Hematopoietic multipotent progenitor cell (in vitro differentiated cells): ENCODE measurements at regions not wholly inside any gene's neighbourhood (a gene's known extent, or its start where the extent isn't known, plus 50 kb on each side); places are given as distances from the start of the nearest gene placed in this dataset.

ENCODE experiments used
- DNase-seq, 3 donors: peaks; one replicate each; pipeline ENCODE4 v3.0.0-alpha.2; 2011 to 2015; ENCODE audit warnings: low read depth in 2 of 3, low spot score in 2 of 3

DNA sequence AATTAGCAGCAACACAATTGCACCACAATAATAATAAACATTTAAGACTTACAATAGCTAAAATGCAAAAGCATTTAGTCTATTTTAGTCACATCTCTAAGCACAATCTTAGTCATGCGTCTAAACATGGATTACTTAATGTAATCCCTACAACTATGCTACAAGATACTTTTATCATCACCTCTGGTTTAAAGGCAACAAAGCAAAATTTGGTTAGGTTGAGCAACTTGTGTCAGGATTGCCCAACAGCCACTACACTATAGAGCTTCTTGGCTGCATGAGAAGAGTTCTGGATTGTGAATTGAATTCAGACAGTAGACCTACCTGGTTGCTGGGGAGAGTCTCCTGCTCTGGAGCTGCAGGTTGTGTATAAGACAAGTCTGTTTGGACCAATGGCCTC is 146.5 kb upstream of the PUDP start:
- DNase-seq = no peak

DNA sequence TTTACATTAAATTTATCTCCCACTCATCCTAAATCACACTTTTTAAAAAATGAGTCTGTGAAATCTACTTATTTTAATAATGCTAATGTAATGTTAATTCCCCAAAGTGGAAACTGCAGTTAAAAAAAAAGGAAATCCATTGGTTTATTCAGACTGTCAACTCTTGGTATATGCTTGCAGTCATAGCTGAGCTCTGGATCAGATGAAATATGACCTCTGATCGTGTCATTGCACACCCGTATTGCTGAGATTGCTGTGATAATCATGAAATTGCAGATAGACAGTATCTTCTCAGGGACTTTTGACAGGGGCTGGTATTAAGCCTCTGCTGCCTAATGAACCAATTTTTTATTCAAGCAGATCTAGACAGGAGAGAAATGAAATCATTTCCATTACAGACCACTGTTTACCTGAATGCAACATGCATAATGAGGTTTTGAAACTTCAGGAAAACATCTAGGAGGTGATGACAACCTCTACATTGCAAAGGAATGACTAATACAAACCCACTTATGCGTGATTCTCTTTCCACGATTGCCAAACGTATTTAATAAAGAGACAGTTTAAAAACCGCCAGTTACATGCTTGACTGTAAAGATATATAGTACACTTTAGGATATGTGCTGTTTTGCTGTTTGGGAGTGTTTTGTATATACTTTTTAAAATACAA is 138.3 kb upstream of the PUDP start:
- DNase-seq = no peak

DNA sequence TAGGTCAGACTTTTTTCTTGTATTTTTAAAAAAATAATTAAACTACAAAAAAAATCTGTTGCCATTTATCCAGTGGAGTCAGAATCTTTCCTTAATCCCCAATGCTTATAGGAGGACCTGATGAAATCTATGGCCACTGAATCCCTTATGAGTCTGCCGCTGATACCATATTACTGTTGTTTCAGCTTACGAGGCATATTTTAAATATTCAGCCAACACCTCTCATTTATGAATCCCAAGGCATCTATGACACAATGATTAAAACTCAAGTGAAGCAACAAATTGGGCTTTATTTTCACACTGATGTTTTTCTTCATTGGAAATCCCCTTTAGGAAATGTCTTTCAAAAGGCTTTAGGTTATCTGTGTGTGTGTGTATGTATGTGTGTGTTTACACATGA is 137.8 kb upstream of the PUDP start:
- no peak for DNase-seq

DNA sequence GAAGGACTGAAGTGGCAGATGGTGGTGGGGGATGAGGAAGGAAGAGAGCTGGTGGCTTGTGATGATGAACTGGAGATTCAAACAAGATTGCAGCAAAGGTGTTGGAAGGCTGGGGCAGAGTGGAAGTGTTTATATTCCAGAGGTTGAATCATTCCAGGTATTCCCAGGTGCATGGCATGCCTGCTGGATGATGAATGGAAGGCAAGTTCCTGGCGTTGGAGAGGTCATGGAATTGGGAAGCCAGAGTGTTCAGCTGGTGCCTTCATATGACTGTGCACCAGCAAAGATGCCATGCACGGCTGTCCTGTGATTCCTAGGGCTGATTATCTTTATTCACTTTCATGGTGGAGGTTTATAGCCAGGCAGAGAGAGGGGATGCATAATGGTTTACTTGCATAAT is 135.8 kb upstream of the PUDP start:
- DNase-seq = no peak

DNA sequence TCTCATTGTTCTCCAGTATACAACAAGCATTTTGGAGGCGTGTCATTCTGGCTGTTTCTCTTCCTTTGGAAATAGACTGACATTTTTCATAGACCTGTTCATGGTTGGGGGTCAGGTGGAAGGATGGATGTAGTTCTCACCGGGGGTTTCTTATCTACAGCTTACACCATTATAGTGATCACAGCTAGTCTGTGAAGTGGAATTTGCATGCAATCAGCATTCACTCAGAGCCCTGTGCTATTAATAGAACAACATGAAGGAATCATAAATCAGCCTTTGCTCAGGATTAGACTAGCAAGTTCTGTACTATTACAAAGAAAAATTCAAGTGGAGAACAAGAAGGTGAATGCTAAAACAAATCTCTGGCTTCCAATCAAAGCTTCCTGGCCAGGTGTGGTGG is 132.6 kb upstream of the PUDP start:
- DNase-seq = no peak

DNA sequence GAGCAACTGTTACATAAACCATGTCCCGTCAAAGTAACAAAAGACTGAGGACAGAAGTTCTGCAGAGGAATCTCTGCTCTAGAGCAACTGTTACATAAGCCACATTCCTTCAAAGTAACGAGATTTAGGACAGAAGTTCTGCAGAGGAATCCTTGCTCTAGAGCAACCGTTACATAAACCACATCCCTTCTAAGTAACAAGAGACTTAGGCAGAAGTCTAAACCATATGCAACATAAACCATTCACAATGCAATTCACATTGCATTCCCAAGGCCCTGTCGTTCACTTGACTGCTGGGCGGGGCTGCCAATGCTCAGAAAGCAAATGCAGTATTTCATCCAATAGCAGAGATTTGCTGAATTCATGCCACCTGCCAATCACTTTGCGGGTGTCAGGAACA is 124.4 kb upstream of the PUDP start:
- no peak for DNase-seq

DNA sequence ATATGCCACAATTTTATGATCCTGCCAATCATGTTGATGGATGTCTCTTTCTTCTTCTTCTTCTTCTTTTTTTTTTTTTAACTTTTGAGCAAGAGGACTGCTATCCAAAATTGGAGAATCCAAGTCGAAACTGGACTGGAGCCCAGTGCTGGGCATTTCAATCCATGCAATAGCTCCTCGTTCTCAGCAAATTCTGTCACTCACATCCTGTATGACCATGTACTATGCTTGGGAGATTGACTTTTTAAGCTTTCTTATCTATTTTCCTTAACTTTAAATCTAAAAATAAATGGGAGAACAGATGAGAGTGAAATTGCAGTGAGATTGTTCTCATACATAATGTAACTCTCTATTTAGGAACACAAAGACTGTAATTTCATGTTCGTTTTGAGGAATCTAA is 123.0 kb upstream of the PUDP start:
- DNase-seq = no peak

DNA sequence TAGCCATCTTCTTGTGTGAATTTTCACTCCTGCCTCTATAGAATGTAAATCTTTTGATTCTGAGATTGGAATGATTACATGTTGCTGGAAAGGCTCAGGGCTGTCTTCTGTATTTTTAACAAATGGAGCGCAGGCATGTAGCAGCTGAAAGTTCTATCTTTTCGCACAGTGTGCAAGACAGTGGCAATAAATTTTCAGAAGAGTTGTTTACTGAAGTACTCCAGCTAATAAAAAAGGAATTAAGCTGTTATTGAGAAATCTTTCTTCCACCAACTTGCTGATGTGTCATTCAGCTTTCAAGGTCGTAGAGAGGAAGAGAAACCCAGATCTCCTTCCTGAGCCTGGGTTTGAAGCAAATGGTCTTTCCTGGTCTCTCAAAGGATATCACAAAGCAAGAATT is 122.0 kb upstream of the PUDP start:
- DNase-seq = no peak

DNA sequence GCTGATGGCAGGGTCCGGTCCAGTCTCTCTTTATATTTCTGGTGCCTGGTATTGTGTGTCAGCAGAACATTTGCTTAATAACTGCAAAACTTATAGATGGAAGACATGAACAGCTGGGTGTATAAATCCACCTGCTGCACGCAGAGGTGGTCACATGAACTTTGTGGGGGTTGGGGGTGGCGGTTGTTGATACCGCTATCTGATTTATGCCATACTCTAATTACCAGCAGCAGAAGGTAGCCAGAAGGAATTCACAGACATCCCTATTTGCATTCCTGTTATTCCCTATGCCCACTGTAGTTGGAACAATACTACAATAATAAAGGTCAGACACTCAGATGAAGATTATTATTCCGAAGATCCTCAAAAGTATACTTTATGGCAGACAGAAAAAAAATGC is 121.6 kb upstream of the PUDP start:
- no peak for DNase-seq

DNA sequence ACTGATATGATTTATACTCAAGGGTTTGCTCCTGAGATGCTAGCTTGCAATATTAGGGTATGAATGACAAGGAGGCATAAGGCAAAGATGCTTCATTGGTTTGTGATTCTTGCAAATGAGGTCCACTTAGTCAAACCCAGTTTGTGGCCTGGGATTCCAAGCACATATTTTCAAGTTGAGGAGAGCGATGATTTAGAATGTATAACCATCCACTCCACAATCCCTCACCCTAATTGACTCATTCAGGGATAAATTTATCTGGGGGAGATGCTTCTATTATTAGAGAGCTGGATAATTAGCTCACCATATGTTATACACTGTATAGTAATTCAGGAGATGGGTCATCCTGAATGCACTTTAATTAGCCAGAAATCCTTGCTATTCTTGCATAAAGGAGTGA is 118.3 kb upstream of the PUDP start:
- no peak for DNase-seq

DNA sequence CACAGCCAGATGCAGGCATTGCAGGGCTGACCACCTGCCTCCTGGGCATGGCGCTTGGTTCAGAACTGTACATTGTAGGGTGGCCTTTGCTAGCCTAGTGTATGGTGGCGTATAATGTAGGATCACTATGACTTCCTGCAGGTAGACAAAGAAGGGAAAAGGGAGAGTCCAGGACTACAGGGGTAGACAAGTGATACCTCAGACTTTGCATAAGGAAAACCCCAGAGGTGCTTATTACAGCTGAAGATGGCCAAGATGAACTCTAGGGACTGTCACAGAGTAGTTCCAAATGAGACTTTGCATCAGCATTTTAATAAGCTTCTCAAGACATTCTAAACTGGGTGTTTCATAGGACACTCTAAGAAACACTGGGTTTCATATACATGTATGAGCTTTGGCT is 116.4 kb upstream of the PUDP start:
- no peak for DNase-seq

DNA sequence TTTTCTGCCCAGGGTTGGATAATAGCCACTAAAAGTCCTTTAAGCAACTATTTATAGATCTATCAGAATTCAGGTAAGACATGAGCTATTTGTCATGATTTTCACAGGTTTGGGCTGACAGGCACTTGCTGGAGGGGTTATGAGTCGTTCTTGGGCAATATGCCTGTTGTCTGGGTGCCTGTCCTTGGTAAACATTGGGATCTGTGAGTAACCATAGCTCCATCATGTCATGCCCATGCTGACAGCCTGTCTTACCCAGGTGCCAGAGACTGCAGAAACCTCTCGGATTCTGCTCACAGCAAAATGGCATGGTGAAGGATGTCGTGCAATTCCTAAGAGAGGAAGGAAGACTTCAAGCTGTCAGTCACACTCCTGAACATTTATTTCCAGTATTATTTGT is 116.0 kb upstream of the PUDP start:
- no peak for DNase-seq

DNA sequence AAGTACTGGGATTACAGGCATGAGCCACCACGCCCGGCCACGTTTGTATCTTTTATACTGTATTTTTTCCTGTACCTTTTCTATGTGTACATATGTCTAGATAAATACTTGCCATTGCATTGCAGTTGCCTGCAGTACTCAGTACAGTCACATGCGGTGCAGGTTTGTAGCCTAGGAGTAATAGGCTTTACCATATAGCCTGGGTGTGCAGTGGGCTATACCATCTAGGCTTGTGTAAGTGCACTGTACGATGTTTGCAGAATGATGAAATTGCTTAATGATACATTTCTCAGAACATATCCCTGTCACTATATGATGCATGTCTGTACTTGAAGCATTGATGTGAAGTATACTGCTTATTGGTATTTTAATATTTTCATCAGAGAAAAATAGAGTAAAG is 115.4 kb upstream of the PUDP start:
- DNase-seq = no peak

DNA sequence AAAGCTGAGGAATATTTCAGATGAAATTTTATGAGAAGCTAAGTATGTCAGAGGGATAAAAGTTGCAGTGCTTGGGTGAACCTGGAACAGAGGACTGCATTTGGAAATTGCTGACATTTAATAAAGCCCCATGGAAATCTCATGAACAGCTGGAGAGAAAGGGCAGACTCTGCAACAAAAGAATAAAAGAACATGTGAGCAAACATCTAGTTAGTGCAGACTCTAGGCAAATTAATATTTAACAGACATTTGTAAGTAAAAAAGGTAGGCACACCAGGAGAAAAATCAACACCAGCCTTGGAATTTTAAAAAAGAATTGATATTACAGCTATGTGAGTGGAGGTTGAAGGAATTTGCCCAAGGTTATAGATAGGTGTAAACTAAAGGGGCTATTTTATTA is 114.6 kb upstream of the PUDP start:
- DNase-seq = no peak

DNA sequence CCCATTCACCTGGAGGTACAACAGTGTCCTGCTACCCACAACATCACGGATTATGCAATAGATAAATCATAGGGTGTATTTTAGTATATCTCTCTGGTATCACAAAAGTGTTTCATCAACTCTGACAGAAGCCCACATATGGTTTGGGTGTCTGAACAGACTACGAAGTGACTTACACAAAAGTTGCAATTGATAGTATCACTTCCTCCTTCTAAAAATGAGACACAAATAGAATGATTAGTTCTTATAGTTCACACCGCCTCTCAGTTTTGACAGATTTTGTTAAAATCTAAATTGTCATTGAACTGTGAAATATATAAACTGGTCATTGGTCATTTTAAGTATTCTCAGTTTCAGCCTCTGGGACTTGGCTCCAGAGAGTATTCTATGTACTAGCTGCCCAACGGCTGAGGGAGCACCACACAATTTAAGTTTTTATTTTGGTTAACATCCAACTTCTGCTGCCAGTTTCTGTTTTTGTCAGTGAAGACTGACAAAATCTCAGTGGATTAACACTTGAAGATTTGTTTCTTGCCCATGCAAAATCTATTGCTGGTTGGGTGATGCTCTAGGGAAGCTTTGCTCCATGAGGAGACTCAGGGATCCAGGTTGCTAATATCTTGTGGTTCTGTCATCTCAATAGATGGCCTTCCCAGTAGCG is 113.8 kb upstream of the PUDP start:
- no peak for DNase-seq

DNA sequence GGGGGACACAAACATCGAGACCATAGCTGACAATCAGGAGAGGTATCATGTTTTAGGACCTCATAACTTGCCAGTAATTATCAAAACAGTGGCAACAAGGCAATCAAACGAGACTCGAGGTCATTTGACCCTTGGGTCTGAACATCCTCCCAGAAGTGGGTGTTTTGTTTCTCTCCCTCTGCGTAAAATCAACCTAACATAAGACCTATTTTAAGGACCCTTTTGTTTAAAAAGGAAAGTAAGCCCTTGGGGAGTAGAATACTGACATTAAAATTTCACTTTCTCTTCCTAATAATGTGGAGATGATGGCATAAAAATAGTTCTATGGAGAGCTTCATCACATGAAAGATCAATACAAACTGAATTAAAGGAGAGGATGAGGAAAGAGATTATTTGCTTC is 106.2 kb upstream of the PUDP start:
- no peak for DNase-seq

DNA sequence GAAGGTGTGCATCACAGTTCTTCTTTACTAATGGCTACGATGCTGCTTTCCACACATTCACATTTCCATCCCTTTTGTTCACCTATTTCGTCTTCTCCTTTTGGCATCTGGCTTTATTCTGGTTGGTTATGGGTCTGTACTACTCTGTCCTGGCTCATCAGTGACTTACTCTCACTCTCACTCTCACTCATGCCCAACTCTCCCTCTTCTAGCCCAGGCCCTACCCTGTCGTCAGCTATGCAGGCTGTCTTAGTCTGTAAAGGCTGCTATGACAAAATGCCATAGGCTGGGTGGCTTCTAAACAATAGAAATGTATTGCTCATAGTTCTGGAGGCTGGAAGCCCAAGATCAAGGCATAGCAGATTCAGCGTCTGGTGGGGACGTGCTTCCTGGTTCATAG is 105.6 kb upstream of the PUDP start:
- no peak for DNase-seq

DNA sequence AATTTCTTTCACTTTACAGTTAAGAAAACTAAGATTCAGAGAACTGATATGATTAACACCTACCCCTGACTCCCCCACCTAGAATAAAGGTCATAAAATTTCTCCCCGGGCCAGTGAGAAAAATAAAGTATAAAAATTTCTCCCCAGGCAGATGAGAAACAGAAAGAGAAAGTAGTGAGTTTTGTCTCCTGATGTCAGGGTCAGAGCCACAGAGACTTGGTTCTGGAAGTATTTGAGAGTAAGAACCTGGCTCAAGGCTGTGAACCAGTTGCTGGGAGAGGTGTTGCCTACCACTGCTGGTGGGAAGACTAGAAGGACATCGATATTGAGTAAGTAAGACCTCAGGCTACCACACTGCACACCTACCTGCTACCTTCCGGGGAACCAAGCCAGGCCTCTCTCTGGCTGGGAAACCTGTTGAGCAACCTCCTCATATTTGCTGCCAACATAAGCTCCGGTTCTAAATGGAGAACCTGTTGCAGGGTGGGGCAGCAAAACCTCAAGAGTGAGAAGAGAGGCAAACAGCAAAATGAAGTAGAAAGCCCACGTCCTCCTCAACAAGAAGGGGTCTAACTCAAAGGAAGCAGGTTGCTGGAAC is 104.2 kb upstream of the PUDP start:
- DNase-seq = no peak

DNA sequence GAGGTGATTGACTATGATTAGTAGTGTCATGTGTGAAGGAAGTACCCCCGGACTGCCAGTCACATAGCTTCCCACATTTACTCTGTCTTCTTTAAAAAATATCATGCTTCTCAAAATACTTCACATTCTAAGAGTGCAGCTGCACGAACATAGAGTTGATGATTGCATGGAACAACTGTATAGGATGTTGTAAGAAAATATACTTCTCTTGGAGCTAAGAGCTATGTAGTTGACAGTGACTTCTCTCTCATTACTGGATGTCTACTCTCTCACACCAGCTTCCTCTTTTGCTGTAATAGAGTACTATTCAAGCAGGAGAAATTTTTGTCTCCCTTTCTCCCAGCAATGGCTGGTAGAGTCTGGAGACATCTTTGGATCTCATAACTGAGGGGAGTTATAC is 99.4 kb upstream of the PUDP start:
- DNase-seq = no peak

DNA sequence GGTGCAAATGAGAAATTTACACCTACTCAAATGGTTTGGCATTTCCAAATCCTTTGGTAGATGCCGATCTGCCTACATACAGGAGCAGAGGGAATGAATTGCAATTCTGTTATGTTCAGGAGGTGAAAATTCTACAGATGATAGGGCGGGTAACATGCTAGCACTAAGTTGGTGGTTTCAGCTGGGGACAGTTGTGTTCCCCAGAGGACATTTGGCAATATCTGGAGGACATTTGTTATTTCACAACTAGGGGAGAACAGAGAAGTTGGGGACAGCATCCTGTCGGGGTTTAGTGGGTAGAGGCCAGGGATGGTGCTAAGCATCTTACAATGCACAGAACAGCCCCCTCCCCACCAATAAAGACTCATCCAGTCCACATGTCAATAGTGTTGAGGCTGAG is 96.5 kb upstream of the PUDP start:
- DNase-seq = no peak

DNA sequence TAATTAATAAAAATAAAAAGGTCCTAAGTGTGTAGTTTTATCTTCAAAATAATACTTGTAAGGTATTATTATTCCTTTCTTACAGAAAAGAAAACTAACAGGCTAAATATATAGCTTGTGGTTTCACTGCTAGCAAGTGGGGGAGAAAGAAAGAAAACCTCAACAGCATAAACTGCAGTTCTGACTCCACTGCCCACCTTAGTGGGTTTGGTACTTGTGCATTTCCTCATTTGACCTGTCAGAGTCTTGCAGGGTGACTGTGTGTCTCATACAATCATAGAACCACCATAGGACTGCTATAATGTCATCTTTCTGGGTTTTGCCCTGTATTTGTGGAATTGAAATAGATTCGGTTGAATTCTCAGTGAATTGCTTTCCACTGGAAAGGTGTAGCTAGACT is 94.7 kb upstream of the PUDP start:
- DNase-seq = no peak

DNA sequence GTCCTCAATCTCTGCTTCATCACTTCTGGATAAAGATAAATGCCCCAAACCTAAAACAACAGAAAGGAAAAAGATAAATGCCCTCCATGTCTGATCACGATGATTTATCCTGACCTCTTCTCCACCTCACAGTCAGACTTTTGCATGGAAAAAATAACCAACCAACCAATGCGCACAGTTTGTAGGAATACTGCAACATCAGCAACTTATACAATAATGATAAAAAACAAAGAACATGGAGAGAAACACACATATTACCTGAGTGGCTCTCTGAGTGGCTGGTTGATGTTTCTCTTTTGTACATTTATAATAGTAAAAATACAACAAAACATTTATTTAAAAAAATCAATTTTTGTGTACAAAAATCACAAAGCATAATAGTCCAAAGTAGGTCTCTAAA is 93.0 kb upstream of the PUDP start:
- no peak for DNase-seq

DNA sequence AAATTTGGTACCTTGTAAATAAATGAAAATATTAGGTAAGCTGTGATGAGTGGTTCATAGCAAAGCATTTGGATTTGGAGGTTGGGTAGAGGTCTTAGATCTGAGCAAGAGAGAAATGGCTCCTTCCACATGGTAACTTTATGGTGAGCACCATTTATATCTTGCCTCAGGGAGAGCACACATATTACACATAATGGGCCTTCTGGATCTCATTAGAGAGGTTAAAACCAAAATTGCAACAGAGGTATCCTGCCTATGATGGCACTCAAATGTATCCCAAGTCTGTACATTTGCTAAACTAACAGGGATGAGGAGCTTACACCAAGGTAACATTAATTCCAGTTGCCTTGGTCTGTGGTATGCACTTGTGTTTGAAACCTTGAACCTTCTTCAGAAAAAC is 87.1 kb upstream of the PUDP start:
- no peak for DNase-seq
